Testis (tissue), 2 donors: ENCODE measurements at regions not wholly inside any gene's neighbourhood (a gene's known extent, or its start where the extent isn't known, plus 50 kb on each side); places are given as distances from the start of the nearest gene placed in this dataset.

Experiments used
- CTCF ChIP-seq, 3 experiments: fragments of 450-650 bp in 2 of 3; fragments of 200-600 bp in 1 of 3; sonication (generic) in 1 of 3; IDR thresholded peaks; one replicate each; pipeline ENCODE4 v1.5.1; 2016 to 2019; ENCODE audit warnings: antibody characterized with exemption in 3 of 3, mild to moderate bottlenecking in 2 of 3, moderate library complexity in 1 of 3
- POLR2A ChIP-seq: fragments of 450-650 bp; IDR thresholded peaks from one replicate; pipeline ENCODE4 v1.6.1; 2017; ENCODE audit warnings: antibody characterized with exemption, mild to moderate bottlenecking, moderate library complexity

DNA sequence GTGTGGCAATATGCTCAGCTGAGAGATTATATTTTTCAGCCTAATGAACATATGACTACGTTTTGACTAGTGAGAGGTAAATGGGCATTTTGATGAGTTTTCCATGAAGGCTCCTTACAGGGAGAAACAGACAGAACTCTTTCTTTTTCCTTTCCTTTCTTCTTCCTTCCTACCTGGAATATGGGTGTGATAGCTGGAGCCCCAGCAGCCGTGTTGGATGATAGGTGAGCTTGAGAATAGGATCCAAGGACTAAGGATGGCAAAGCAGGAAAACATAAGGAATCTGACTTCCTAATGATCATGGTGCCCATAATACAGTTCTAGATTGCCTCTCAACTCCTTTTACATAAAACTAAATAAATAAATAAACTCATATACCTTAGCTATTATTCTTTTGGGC lies 124.0 kb downstream of the MAIP1 start:
- TF ChIP-seq CTCF (IDR thresholded peaks at IDR 0.05) = no peak
- no peak for TF ChIP-seq POLR2A
